Colonic mucosa (tissue), 4 donors: ENCODE measurements at regions not wholly inside any gene's neighbourhood (a gene's known extent, or its start where the extent isn't known, plus 50 kb on each side); places are given as distances from the start of the nearest gene placed in this dataset.
"Not testable (repeated sequence)": the region's sequence is repeated elsewhere in the genome, so short reads cannot be mapped to it uniquely, and the experiment has no call there.

Source experiments
- DNase-seq: peaks from one replicate; pipeline ENCODE4 v3.0.0-alpha.2; 2020
- H3K27ac ChIP-seq: fragments of 200-600 bp; one replicate; pipeline ENCODE4 v1.8.0; 2021
- H3K27me3 ChIP-seq: fragments of 200-600 bp; one replicate; pipeline ENCODE4 v1.8.0; 2021
- H3K36me3 ChIP-seq: fragments of 200-600 bp; one replicate; pipeline ENCODE4 v1.8.0; 2021
- H3K4me1 ChIP-seq: fragments of 200-600 bp; one replicate; pipeline ENCODE4 v1.8.0; 2021; ENCODE audit warnings: mild to moderate bottlenecking
- H3K4me3 ChIP-seq: fragments of 200-600 bp; one replicate; pipeline ENCODE4 v1.8.0; 2021
- H3K9ac ChIP-seq, 2 donors: one replicate each; pipeline ENCODE4 v1.7.0; 2013; ENCODE audit warnings: control low read depth in 2 of 2, low read depth in 2 of 2, low read length in 2 of 2
- H3K9me3 ChIP-seq: fragments of 200-600 bp; one replicate; pipeline ENCODE4 v1.8.0; 2021
- CTCF ChIP-seq: fragments of 200-600 bp; IDR thresholded peaks from one replicate; pipeline ENCODE4 v1.8.0; 2022; ENCODE audit warnings: antibody characterized with exemption, mild to moderate bottlenecking
- intact Hi-C: fragments of 100-400 bp; cut with DNase I; formaldehyde crosslinking; loops from one replicate; pipeline ENCODE4 v1.14.1; 2022
- donor health status: healthy.
- donor health status: DM: no; HTN: no; CAD: no.
- donor health status: DM: no; HTN: no; CAD: no.

GRCh38 chr1:148367596-148367995 is 115.5 kb downstream of the PPIAL4G start:
- TF ChIP-seq CTCF = no peak
- intact Hi-C loops = no loop called here
- H3K9ac ChIP-seq = no peak overlapping the region
- no peaks in the 10 kb centered on the region for H3K27me3 ChIP-seq
- H3K4me1 ChIP-seq = peaks cover 3% of the 10 kb centered on the region
- no peaks in the 10 kb centered on the region for H3K36me3 ChIP-seq
- H3K9me3 ChIP-seq = no peaks in the 10 kb centered on the region
- DNase-seq = no peak
- H3K27ac ChIP-seq = no peak overlapping the region
- H3K4me3 ChIP-seq = no peak overlapping the region

GRCh38 chr1:148366136-148366753 is 116.9 kb downstream of the PPIAL4G start:
- H3K9ac ChIP-seq, H3K4me3 ChIP-seq, H3K9me3 ChIP-seq, H3K36me3 ChIP-seq, H3K27ac ChIP-seq, DNase-seq, intact Hi-C loops, H3K4me1 ChIP-seq, H3K27me3 ChIP-seq: not testable (repeated sequence)

GRCh38 chr1:148365151-148365550 is 118.0 kb downstream of the PPIAL4G start:
- H3K9ac ChIP-seq, H3K36me3 ChIP-seq, H3K4me3 ChIP-seq, intact Hi-C loops, H3K27me3 ChIP-seq, H3K4me1 ChIP-seq, DNase-seq, H3K27ac ChIP-seq, H3K9me3 ChIP-seq: not testable (repeated sequence)

GRCh38 chr1:148363979-148364378 is 119.1 kb downstream of the PPIAL4G start:
- H3K36me3 ChIP-seq, intact Hi-C loops, H3K27me3 ChIP-seq, H3K9me3 ChIP-seq, H3K27ac ChIP-seq, DNase-seq, H3K4me1 ChIP-seq, H3K4me3 ChIP-seq, H3K9ac ChIP-seq: not testable (repeated sequence)

GRCh38 chr1:148363439-148363810 is 119.7 kb downstream of the PPIAL4G start:
- Histone ChIP-seq H3K9ac (no peak overlapping the region), H3K27me3 (no peaks in the 10 kb centered on the region), H3K27ac (no peak overlapping the region), H3K36me3 (no peaks in the 10 kb centered on the region), H3K9me3 (no peaks in the 10 kb centered on the region), H3K4me3 (no peak overlapping the region), H3K4me1 (no peaks in the 10 kb centered on the region)
- intact Hi-C loops = no loop called here
- no peak for DNase-seq
- TF ChIP-seq CTCF = no peak

- no peaks in the 10 kb centered on the region for H3K27me3 ChIP-seq
- no peaks in the 10 kb centered on the region for H3K36me3 ChIP-seq
- DNase-seq = peak; percentile 85
- intact Hi-C loops = no loop called here
- H3K4me1 ChIP-seq = no peaks in the 10 kb centered on the region
- TF ChIP-seq CTCF = no peak
- no peak overlapping the region for H3K9ac ChIP-seq
- no peaks in the 10 kb centered on the region for H3K9me3 ChIP-seq
- H3K27ac ChIP-seq = no peak overlapping the region
- H3K4me3 ChIP-seq = no peak overlapping the region
Measured at GRCh38 chr1:148362626-148363438, 120.3 kb downstream of the PPIAL4G start.

GRCh38 chr1:148362216-148362611 is 120.9 kb downstream of the PPIAL4G start:
- TF ChIP-seq CTCF = no peak
- intact Hi-C loops = no loop called here
- Histone ChIP-seq H3K36me3 (no peaks in the 10 kb centered on the region), H3K9me3 (no peaks in the 10 kb centered on the region), H3K4me1 (no peaks in the 10 kb centered on the region), H3K4me3 (no peak overlapping the region), H3K27ac (peak overlapping the region; percentile 54), H3K9ac (peak overlapping the region in 1 of 2 donors; percentile 51), H3K27me3 (no peaks in the 10 kb centered on the region)
- peak; percentile 31 for DNase-seq
